ENCODE measurements at regions not wholly inside any gene's neighbourhood (a gene's known extent, or its start where the extent isn't known, plus 50 kb on each side); places are given as distances from the start of the nearest gene placed in this dataset.

DNA sequence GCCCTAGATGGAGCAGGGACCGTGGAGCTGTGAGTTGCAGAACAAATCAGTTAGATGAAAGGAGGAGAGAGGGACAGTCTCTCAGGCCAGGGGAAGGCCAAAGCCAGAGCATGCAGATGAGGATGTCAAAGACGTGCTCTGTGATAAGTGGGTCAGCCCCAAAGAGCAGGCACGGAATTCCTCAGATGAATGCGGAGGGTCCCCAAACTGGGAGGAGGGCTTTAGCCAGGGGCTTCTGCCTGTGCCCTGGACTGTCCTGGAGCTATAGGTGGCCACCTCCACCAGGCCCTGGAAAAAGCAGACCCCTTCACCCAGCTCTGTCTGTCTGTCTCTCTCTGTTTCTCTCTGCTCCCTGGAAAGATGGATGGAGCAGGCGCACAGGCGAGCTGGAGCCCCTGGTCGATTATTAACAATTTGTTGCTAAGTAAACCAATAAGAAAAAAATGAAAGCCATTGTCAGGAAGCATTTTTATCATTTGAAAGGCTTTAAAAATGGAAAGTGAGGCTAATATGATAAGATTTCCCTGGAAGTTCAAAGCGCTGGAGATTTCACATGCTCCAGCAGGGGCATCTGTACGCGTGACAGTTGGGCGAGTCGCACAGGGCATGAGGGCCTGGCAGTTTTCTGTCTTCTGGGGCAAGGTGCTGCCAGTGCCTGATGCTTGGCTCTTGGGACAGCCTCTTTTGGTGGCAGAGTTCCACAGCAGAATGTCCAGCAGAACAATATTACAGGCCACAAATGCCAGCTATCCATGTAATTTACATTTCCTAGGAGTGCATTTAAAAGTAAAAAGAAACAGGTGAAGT, 241.0 kb downstream of the GLI2 start:
- no peak for DNase-seq (ENCODE audit: low read depth in 2 of 2)

DNA sequence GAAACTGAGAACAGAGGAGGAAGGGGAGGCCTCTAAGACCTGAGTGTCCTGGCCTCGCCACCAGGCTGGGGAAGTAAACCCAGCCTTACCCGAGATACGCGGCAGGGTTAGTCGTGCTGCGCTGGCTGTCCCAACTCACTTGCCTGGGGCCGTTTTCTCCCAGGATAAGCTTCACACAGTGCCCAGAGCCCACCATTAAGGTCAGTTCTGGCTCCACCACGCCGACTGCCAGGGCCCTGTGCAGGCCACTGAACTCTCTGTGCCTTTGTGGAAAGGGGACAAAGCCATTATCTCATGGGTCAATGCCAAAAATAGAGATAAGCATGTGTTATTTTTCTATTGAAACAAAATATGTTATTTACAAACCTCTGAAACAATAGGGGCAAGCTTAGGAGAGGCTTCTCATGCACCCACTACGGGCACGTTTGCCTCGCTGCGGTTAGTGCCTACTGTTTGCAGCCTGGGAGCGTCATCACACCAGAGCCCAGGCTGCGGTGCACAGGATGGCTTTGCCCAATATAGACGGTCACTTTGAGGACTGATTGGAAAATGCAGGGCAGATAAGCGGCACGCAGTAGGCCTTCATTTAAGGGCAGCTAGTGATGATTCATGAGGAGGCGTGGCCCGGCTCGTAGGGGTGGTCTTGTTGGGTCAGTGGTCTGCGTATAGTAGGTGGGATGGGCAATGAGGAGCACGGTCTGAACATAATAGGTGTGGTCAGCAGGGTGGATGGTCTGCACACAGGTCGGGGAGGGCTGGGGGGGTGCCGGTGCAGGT, 242.1 kb downstream of the GLI2 start:
- no peak for DNase-seq (ENCODE audit: low read depth in 2 of 2)

DNA sequence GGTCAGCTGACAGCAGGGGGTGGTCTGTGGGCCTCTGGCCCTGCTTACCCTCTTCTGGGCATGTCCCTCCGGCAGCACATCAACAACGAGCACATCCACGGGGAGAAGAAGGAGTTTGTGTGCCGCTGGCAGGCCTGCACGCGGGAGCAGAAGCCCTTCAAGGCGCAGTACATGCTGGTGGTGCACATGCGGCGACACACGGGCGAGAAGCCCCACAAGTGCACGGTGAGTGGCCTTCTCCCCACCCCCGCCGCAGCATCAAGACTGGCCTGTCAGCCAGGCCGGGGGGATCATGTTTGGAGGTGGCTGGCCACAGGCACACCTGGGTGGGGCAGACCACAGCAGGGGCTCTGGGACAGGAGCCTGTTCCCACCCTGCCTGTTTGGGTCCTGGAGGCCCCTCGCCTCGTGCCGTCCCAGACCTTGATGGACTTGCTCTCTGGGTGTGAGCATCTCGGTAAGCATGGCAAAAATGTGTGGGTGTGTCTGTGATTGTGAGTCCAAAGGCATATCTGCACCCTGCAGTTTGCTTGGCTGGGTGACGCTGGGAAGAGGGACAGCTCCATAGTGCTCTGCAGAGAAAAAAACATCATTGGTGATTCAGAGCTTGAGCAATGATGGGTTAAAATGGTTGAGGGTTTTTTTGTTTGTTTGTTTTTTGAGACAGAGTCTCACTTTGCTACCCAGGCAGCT, 242.8 kb downstream of the GLI2 start:
- no peak for DNase-seq (ENCODE audit: low read depth in 2 of 2)

DNA sequence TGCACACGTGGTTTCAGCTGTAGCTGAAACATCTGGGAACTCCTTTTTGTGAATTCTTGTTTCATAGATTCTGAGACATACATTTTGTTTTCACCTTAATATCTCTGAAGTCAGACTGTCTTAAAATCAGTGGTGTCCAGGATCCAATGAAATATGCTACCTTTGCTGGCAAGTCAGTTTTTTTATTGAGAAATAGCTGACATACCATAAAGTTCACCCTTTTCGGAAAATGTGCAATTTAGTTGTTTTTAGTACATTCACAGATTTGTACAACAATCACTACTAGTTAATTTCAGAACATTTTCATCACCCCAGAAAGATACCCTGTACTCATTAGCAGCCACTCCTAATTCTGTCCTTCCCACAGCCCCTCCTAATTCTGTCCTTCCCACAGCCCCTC, 243.7 kb downstream of the GLI2 start:
- DNase-seq (ENCODE audit: low read depth in 2 of 2): no peak

DNA sequence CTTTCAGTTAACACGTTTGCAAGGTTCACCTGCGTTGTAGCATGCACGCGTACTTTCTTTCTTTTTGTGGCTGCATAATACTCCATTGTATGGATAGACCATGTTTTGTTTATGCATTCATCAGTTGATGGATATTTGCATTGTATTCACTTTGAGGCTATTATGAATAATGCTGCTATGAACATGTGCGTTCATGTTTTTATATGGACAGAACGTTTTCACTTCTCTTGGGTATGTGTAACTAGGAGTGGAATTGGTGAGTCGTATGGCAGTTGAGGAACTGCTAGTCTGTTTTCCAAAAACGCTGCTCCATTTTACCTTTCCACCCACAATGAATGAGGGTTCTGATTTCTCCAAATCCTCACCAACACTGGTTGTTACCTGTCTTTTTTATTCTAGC, 244.3 kb downstream of the GLI2 start:
- no peak for DNase-seq (ENCODE audit: low read depth in 2 of 2)

DNA sequence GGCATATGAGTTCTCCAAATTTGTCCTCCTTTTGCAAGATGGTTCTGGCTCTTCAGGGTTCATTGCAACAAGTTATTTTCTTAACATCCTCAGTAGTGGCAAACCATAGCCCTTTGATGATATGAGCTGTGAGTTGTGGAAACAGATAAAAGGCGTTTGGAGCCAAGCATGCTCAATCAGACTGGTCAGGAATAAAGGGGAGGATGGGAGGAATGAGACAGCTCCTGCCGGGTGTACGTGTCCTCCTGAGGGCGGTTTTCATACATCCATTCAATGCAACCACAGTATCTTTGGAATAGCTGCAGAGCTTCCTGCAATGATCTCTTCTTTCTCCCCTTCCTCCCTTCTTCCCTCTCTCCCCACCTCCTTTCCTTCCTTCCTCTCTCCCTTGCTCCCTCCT, 245.8 kb downstream of the GLI2 start:
- DNase-seq (ENCODE audit: low read depth in 2 of 2): no peak

DNA sequence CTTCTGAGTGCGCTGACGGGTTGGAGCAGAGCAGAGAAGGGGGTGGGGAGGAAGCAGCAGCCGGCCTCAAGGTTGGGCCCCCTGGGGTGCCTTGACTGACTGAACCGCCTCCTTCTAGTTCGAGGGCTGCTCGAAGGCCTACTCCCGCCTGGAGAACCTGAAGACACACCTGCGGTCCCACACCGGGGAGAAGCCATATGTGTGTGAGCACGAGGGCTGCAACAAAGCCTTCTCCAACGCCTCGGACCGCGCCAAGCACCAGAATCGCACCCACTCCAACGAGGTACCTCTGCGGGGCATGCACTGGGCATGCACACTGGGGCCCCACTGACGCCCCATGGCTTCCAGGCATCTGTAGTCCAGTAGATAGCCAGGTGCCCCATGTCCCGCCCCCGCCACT, 246.9 kb downstream of the GLI2 start:
- DNase-seq (ENCODE audit: low read depth in 2 of 2): no peak

DNA sequence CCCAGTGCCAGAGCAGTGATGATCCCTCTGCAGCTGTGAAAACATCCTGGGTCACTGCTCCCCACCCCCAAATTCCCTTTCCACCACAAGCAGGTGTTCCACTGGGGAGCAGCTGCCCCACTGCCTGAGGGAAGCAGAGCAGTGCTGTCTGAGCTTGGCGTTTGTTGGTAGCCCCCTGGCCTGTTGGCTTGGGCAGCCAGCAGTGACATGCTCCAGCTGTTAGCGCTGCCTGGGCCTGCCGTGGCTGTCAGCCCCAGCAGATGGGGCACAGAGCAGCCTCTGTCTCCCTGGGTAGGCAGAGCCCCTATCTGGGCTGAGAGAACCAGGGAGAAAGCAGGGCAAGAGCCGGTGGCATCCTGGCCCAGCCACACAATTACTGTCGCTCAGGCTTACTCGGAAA, 247.7 kb downstream of the GLI2 start:
- DNase-seq (ENCODE audit: low read depth in 2 of 2): no peak

DNA sequence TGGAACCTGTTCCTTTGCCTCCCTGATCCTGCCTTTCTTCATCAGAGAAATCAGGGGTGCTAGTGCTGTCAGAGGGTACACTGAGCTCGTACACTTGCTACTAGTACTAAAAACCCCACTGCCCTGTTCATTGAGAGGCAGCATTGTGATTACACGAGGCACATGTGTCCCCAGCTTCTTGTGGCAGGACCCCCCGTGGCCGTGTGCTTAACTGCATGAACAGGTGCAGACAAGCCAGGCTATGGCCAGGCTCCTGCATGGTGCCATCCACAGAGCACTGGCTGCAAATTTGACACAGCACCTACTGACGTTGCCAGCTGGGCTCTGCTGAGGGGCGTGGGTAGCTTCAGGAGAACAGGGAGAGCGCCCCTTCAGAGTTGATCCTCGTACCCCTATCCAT, 248.4 kb downstream of the GLI2 start:
- no peak for DNase-seq (ENCODE audit: low read depth in 2 of 2)

DNA sequence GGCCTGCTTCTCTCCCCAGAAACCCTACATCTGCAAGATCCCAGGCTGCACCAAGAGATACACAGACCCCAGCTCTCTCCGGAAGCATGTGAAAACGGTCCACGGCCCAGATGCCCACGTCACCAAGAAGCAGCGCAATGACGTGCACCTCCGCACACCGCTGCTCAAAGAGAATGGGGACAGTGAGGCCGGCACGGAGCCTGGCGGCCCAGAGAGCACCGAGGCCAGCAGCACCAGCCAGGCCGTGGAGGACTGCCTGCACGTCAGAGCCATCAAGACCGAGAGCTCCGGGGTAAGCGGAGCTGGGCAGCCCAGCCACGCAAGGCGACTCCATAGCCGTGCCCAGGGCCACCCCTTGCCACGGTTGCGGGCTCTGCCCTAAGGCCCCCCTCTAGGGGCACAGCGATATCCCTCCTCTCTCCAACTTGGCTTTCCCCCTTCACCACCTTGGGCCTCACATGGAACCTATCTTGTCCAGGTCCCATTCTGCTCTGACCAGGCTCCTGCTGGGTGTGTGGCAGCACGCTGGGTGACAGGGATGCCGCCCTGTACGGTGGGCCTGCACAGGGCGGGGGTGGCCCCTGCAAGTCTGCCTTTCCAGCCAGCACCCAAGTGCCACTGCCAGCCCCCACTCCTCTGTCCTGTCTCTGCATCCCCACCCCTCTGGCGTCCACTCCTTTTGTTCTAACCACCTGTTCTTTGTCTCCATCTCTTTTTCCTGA, 248.9 kb downstream of the GLI2 start:
- no peak for DNase-seq (ENCODE audit: low read depth in 2 of 2)

DNA sequence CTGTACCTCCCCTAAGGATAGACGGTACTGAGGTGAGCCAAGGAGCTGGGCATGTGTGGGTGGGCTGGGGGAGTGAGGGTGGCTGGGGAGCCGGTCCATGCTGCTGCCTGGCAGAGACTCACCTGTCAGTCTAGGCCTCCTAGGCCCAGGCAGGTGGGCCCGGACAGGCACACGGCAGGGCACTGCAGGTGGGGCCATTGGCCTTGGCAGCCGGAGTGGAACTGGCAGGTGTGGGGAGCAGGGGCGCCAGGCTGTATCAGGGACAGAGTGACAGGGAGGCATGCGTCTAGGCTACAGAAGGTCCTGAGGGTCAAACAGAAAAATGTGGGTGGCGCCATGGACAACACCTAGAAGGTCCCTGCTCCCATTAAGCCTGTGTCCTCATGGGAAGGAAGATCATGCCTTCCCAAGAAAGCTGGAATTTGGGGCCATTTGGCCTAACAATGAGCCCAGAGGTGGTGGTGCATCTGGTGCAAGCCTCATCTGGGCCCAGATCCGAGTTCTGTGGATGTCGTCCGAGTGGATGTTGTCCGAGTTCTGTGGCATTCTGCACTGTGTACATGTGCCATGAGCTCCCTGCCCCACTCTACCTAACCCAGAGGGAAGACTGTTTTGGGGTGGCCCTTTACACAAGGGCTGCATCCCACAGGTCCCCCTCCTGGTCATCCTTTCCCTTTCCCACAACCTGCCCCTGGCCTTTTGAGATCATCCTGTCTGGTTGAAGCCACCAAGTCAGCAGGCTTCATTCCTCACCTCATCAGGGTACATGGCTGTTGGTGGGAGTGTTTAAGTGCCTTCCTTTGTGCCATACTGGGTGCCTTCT, 249.7 kb downstream of the GLI2 start:
- DNase-seq (ENCODE audit: low read depth in 2 of 2): no peak

DNA sequence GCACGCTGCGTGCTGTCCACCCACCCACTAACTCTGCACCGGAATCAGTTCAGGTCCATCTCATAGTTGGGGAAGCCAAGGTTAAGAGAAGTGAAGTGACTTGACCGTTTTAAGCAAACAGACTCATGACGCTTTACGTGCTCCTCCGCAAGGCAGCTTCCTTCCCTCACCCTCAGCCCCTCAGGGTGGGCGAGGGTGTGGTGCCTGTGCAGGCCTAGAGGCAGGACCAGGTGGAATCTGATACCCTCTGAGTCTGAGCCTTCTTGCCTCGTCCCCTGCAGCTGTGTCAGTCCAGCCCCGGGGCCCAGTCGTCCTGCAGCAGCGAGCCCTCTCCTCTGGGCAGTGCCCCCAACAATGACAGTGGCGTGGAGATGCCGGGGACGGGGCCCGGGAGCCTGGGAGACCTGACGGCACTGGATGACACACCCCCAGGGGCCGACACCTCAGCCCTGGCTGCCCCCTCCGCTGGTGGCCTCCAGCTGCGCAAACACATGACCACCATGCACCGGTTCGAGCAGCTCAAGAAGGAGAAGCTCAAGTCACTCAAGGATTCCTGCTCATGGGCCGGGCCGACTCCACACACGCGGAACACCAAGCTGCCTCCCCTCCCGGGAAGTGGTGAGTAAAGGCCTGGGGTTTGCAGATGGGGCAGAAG, 250.5 kb downstream of the GLI2 start:
- no peak for DNase-seq (ENCODE audit: low read depth in 2 of 2)

DNA sequence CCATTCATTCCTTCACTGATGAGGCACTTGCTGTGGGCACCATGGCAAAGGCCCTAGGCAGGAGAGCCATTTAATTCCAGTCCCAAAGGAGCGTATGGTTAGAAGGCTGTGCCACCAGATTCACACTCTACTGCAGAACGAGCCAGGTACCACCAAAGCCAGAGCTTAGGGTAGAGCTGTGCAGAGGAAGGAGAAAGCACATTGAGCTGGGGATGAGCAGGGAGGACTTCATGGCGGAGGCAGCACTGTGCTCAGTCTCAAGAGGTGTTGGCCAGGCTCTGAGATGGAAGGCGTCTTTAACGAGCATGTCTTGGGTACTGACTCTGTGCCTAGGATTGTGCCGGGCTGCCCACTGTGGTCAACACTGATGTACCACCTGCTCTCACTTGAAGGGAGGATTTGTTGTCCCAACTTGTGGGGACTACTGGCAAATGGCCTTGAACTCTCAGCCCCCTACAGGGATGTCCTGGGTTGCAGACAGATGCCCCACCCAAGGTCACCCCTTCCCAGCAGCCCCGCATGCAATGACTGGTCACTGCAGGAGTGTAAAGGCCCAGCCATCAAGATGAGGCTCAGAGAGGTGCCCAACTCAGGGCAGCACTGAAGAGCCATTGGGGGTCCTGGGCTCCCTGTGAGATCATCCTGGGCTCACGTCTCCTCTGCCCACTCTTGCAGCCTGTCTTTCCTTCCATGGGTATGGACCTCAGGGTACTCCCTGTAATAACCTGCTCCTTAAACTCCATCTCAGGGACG, 251.4 kb downstream of the GLI2 start:
- DNase-seq (ENCODE audit: low read depth in 2 of 2): no peak

DNA sequence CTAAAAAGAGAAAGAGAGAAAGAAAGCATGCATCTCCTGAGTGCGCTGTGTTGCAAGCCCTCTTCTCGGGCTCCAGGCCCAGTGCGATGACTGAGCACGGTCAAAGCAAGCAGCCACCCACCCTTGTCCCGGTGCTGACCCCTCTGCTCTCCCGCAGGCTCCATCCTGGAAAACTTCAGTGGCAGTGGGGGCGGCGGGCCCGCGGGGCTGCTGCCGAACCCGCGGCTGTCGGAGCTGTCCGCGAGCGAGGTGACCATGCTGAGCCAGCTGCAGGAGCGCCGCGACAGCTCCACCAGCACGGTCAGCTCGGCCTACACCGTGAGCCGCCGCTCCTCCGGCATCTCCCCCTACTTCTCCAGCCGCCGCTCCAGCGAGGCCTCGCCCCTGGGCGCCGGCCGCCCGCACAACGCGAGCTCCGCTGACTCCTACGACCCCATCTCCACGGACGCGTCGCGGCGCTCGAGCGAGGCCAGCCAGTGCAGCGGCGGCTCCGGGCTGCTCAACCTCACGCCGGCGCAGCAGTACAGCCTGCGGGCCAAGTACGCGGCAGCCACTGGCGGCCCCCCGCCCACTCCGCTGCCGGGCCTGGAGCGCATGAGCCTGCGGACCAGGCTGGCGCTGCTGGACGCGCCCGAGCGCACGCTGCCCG, 252.5 kb downstream of the GLI2 start:
- DNase-seq (ENCODE audit: low read depth in 2 of 2): no peak

DNA sequence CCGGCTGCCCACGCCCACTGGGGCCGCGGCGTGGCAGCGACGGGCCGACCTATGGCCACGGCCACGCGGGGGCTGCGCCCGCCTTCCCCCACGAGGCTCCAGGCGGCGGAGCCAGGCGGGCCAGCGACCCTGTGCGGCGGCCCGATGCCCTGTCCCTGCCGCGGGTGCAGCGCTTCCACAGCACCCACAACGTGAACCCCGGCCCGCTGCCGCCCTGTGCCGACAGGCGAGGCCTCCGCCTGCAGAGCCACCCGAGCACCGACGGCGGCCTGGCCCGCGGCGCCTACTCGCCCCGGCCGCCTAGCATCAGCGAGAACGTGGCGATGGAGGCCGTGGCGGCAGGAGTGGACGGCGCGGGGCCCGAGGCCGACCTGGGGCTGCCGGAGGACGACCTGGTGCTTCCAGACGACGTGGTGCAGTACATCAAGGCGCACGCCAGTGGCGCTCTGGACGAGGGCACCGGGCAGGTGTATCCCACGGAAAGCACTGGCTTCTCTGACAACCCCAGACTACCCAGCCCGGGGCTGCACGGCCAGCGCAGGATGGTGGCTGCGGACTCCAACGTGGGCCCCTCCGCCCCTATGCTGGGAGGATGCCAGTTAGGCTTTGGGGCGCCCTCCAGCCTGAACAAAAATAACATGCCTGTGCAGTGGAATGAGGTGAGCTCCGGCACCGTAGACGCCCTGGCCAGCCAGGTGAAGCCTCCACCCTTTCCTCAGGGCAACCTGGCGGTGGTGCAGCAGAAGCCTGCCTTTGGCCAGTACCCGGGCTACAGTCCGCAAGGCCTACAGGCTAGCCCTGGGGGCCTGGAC, 253.2 kb downstream of the GLI2 start:
- no peak for DNase-seq (ENCODE audit: low read depth in 2 of 2)

DNA sequence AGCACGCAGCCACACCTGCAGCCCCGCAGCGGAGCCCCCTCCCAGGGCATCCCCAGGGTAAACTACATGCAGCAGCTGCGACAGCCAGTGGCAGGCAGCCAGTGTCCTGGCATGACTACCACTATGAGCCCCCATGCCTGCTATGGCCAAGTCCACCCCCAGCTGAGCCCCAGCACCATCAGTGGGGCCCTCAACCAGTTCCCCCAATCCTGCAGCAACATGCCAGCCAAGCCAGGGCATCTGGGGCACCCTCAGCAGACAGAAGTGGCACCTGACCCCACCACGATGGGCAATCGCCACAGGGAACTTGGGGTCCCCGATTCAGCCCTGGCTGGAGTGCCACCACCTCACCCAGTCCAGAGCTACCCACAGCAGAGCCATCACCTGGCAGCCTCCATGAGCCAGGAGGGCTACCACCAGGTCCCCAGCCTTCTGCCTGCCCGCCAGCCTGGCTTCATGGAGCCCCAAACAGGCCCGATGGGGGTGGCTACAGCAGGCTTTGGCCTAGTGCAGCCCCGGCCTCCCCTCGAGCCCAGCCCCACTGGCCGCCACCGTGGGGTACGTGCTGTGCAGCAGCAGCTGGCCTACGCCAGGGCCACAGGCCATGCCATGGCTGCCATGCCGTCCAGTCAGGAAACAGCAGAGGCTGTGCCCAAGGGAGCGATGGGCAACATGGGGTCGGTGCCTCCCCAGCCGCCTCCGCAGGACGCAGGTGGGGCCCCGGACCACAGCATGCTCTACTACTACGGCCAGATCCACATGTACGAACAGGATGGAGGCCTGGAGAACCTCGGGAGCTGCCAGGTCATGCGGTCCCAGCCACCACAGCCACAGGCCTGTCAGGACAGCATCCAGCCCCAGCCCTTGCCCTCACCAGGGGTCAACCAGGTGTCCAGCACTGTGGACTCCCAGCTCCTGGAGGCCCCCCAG, 254.1 kb downstream of the GLI2 start:
- DNase-seq (ENCODE audit: low read depth in 2 of 2): no peak

DNA sequence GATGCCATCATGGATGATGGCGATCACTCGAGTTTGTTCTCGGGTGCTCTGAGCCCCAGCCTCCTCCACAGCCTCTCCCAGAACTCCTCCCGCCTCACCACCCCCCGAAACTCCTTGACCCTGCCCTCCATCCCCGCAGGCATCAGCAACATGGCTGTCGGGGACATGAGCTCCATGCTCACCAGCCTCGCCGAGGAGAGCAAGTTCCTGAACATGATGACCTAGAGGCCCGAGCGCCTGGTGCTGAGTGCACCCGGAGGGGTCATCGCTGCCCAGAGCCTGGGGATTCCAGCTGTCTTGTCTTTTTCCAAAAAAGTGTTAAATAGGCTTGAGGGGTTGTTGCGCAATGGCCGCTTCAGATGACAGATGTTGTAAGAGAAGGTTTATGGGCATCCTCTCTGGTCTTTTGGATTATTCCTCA, 254.8 kb downstream of the GLI2 start:
- DNase-seq (ENCODE audit: low read depth in 2 of 2): no peak
